GM12878 (cell line): ENCODE measurements at regions not wholly inside any gene's neighbourhood (a gene's known extent, or its start where the extent isn't known, plus 50 kb on each side); places are given as distances from the start of the nearest gene placed in this dataset.

Source experiments
- CHD2 ChIP-seq: IDR thresholded peaks from 2 replicates; pipeline ENCODE4 v1.6.1; 2011; ENCODE audit warnings: low read depth, low read length, improper control_type of control experiment, borderline replicate concordance
- EZH2 ChIP-seq: IDR thresholded peaks from 2 replicates; pipeline ENCODE4 v1.6.1; 2012; ENCODE audit warnings: low read depth, mild to moderate bottlenecking, control low read depth, inconsistent platforms, low read length, borderline replicate concordance; ENCODE audit not compliant: control insufficient read depth
- JUND ChIP-seq: IDR thresholded peaks from 2 replicates; pipeline ENCODE4 v1.6.1; 2012; ENCODE audit warnings: low read depth, mild to moderate bottlenecking, low read length, improper control_type of control experiment, moderate library complexity
- MAX ChIP-seq: IDR thresholded peaks from 2 replicates; pipeline ENCODE4 v1.6.1; 2012; ENCODE audit warnings: low read depth, low read length, improper control_type of control experiment
- NBN ChIP-seq: fragments of 450-650 bp; IDR thresholded peaks from 2 replicates; pipeline ENCODE4 v1.6.1; 2016
- POLR2A ChIP-seq: IDR thresholded peaks from 2 replicates; pipeline ENCODE4 v1.6.1; 2011; ENCODE audit warnings: low read depth, mild to moderate bottlenecking, low read length
- RELA ChIP-seq: fragments of 450-650 bp; IDR thresholded peaks from 2 replicates; pipeline ENCODE4 v1.8.0; 2014; ENCODE audit warnings: borderline replicate concordance; ENCODE audit not compliant: partially characterized antibody
- TAF1 ChIP-seq: IDR thresholded peaks from 2 replicates; pipeline ENCODE4 v1.6.1; 2011; ENCODE audit warnings: mild to moderate bottlenecking, low read depth, low read length, borderline replicate concordance
- ZBTB33 ChIP-seq: fragments of 450-650 bp; IDR thresholded peaks from 2 replicates; pipeline ENCODE4 v1.6.1; 2017; ENCODE audit warnings: mild to moderate bottlenecking
- TF ChIP-seq, protein P1 (sequence below), 3 experiments: IDR thresholded peaks in 2 of 3; conservative IDR thresholded peaks in 1 of 3; 2 replicates each; pipeline ENCODE4 v1.5.1; 2011; ENCODE audit warnings: low read depth in 3 of 3, low read length in 3 of 3, mild to moderate bottlenecking in 3 of 3, control low read depth in 2 of 3, moderate library complexity in 2 of 3, inconsistent platforms in 1 of 3, mixed read lengths in 1 of 3; ENCODE audit not compliant: control insufficient read depth in 2 of 3, insufficient read depth in 1 of 3; ENCODE audit errors: extremely low read depth in 1 of 3
- TF ChIP-seq, protein P2 (sequence below): IDR thresholded peaks from 2 replicates; pipeline ENCODE4 v1.6.1; 2011; ENCODE audit warnings: low read depth, low read length, improper control_type of control experiment, borderline replicate concordance

- TF ChIP-seq NBN (no peak), TAF1 (no peak), EZH2 (no peak), RELA (no peak), CHD2 (no peak), JUND (no peak), MAX (no peak), ZBTB33 (no peak), POLR2A (no peak)
- TF ChIP-seq, protein P1, sequence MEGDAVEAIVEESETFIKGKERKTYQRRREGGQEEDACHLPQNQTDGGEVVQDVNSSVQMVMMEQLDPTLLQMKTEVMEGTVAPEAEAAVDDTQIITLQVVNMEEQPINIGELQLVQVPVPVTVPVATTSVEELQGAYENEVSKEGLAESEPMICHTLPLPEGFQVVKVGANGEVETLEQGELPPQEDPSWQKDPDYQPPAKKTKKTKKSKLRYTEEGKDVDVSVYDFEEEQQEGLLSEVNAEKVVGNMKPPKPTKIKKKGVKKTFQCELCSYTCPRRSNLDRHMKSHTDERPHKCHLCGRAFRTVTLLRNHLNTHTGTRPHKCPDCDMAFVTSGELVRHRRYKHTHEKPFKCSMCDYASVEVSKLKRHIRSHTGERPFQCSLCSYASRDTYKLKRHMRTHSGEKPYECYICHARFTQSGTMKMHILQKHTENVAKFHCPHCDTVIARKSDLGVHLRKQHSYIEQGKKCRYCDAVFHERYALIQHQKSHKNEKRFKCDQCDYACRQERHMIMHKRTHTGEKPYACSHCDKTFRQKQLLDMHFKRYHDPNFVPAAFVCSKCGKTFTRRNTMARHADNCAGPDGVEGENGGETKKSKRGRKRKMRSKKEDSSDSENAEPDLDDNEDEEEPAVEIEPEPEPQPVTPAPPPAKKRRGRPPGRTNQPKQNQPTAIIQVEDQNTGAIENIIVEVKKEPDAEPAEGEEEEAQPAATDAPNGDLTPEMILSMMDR (IDR thresholded peaks at IDR 0.05 in 2 of 3, conservative IDR thresholded peaks at IDR 0.05 in 1 of 3; ENCODE audit: control insufficient read depth in 2 of 3, extremely low read depth in 1 of 3, insufficient read depth in 1 of 3, low read depth in 3 of 3, low read length in 3 of 3): no peak
- TF ChIP-seq, protein P2, sequence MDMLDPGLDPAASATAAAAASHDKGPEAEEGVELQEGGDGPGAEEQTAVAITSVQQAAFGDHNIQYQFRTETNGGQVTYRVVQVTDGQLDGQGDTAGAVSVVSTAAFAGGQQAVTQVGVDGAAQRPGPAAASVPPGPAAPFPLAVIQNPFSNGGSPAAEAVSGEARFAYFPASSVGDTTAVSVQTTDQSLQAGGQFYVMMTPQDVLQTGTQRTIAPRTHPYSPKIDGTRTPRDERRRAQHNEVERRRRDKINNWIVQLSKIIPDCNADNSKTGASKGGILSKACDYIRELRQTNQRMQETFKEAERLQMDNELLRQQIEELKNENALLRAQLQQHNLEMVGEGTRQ: no peak
These were observed 265.6 kb downstream of the TUSC1 start for GRCh38 chr9:25412646-25413045.
